Activated naive CD4-positive, alpha-beta T cell treated with anti-CD3 and anti-CD28 coated beads, Interleukin-2, amount 50 U/mL, for 24 hours (primary cell): ENCODE measurements at regions not wholly inside any gene's neighbourhood (a gene's known extent, or its start where the extent isn't known, plus 50 kb on each side); places are given as distances from the start of the nearest gene placed in this dataset.
"Not testable (repeated sequence)": the region's sequence is repeated elsewhere in the genome, so short reads cannot be mapped to it uniquely, and the experiment has no call there.

Source experiments
- H3K27ac Mint-ChIP-seq: one replicate; pipeline ENCODE4 v1.8.0; 2021; ENCODE audit warnings: mild to moderate bottlenecking, mixed read lengths
- H3K27me3 Mint-ChIP-seq: one replicate; pipeline ENCODE4 v1.8.0; 2021; ENCODE audit warnings: mixed read lengths
- H3K36me3 Mint-ChIP-seq: one replicate; pipeline ENCODE4 v1.8.0; 2021; ENCODE audit warnings: mixed read lengths
- H3K4me1 Mint-ChIP-seq: one replicate; pipeline ENCODE4 v1.8.0; 2021; ENCODE audit warnings: mixed read lengths
- H3K4me3 Mint-ChIP-seq: one replicate; pipeline ENCODE4 v1.8.0; 2021; ENCODE audit warnings: mild to moderate bottlenecking, mixed read lengths
- H3K9me3 Mint-ChIP-seq: one replicate; pipeline ENCODE4 v1.8.0; 2021; ENCODE audit warnings: mixed read lengths

- Mint-ChIP-seq H3K4me1 (no peaks in the 10 kb centered on the region), H3K27me3 (no peaks in the 10 kb centered on the region), H3K9me3 (no peaks in the 10 kb centered on the region), H3K36me3 (no peaks in the 10 kb centered on the region), H3K27ac (no peak overlapping the region), H3K4me3 (no peak overlapping the region)
These were observed 419.1 kb upstream of the NR5A2 start for GRCh38 chr1:199608414-199608813.

DNA sequence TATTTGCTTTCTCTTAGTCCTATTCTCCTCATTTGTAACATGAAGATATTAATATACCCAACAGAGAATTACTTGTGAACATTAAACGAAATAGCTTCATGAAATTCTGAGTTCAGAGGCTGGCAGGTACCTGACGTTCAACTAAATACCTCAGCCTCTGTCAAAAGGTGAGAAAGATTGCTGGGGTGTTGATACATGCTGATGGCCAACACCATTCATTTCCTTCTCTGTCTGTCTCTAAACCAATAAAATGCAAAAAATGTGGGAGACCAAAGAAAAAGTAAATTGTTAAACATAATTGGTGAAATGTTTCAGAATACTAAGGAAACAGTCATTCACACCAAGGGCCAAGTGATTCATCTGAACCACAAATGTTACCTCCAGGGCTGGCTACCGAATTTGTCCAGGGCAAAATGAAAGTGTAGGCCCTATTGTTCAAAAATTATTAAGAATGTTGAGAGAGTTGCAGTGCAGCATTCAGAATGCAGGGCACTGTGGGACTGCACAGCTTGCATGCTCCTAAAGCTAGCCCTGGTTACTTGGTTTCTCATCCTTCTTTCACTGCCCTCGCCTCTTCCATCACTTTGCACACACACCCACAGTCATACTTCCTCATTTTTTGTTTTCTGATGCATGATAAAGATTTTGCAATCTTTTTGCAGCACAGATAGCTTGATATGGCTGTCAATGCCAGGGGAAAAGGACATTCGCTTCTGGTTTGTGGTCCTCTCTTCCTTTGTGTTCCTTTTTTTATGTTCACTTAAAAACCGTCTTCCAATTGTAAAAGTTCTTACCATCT is 414.3 kb upstream of the NR5A2 start:
- peaks cover 3% of the 10 kb centered on the region for H3K27me3 Mint-ChIP-seq
- no peaks in the 10 kb centered on the region for H3K36me3 Mint-ChIP-seq
- no peak overlapping the region for H3K27ac Mint-ChIP-seq
- H3K4me1 Mint-ChIP-seq: no peaks in the 10 kb centered on the region
- H3K9me3 Mint-ChIP-seq: no peaks in the 10 kb centered on the region
- no peak overlapping the region for H3K4me3 Mint-ChIP-seq

DNA sequence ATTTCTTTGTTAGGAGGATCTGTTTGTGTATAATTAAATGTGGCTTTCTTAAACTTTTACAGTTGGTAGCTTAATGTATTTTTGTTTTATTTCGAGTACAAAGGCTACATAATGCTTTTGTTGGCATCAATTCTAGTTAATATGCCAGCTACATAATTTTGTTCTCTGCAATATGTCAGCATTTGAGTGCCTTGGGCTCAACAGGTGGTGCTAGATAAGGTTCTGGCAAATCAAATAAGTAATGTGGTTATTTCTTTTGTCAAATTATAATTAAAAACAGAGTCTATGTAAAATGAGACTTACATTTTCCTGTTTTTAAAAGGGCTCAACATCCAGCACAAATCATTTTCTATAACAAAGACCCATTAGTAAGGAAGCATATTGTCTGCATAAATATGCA is 410.6 kb upstream of the NR5A2 start:
- H3K4me3 Mint-ChIP-seq: no peak overlapping the region
- H3K9me3 Mint-ChIP-seq: no peaks in the 10 kb centered on the region
- no peaks in the 10 kb centered on the region for H3K4me1 Mint-ChIP-seq
- no peaks in the 10 kb centered on the region for H3K36me3 Mint-ChIP-seq
- no peak overlapping the region for H3K27ac Mint-ChIP-seq
- peaks cover 5% of the 10 kb centered on the region for H3K27me3 Mint-ChIP-seq

DNA sequence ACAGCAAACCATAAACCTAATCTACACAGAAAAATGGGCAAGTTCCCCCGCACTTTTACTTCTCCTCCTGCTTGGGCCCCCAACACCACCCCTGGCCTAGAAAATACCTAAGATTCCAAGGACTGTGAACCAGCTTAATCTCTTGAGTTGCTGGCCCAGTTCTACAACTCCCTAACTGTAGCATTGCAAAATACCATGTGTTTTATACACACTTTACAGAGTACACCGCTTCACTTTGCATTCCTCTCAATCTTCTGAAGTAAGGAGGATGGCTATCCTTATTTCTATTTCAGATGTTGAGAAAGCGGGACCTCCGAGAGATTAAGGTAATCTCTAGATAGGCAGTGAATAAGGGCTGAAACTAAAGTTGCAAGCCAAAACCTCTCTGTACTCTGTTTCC is 408.3 kb upstream of the NR5A2 start:
- Mint-ChIP-seq H3K27ac (no peak overlapping the region), H3K4me1 (no peaks in the 10 kb centered on the region), H3K27me3 (peaks cover 6% of the 10 kb centered on the region), H3K36me3 (no peaks in the 10 kb centered on the region), H3K4me3 (no peak overlapping the region), H3K9me3 (no peaks in the 10 kb centered on the region)

DNA sequence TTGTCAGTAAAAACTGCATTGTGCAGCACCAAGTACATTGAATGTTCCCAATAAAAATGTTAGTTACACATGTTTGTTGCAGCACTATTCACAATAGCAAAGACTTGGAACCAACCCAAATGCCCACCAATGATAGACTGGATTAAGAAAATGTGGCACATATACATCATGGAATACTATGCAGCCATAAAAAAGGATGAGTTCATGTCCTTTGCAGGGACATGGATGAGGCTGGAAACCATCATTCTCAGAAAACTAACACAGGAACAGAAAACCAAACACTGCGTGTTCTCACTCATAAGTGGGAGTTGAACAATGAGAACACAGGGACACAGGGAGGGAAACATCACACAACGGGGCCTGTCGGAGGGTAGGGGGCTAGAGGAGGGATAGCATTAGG is 401.3 kb upstream of the NR5A2 start:
- H3K27ac Mint-ChIP-seq, H3K4me3 Mint-ChIP-seq, H3K9me3 Mint-ChIP-seq, H3K36me3 Mint-ChIP-seq: not testable (repeated sequence)
- H3K4me1 Mint-ChIP-seq: peaks cover 13% of the 10 kb centered on the region
- H3K27me3 Mint-ChIP-seq: peaks cover 12% of the 10 kb centered on the region

DNA sequence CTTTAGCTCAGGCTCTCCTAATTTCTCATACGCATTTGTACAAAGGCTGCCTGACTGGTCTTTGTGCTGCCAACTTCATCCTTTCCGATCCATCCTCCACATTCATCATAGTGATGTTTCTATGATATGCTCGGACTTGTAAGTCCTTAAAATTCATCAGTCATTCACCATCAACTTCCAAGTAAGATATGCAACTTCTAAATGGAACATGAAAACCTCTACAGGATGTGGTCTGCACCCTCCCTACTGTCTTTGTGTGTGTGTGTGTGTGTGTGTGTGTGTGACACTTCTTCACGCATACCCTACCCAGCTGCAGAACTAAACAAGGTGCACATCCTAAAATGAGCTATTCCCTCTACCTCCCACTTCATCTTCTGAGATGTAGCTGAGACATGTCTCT is 397.9 kb upstream of the NR5A2 start:
- Mint-ChIP-seq H3K27me3 (peaks cover 22% of the 10 kb centered on the region), H3K4me1 (peaks cover 13% of the 10 kb centered on the region), H3K9me3 (peaks cover 8% of the 10 kb centered on the region), H3K4me3 (no peak overlapping the region), H3K36me3 (peaks cover 2% of the 10 kb centered on the region), H3K27ac (no peak overlapping the region)

- Mint-ChIP-seq H3K36me3 (no peaks in the 10 kb centered on the region), H3K27me3 (peaks cover 8% of the 10 kb centered on the region), H3K9me3 (peaks cover 8% of the 10 kb centered on the region), H3K4me1 (no peaks in the 10 kb centered on the region), H3K27ac (no peak overlapping the region), H3K4me3 (no peak overlapping the region)
These were observed 388.1 kb upstream of the NR5A2 start for GRCh38 chr1:199639453-199639852.

DNA sequence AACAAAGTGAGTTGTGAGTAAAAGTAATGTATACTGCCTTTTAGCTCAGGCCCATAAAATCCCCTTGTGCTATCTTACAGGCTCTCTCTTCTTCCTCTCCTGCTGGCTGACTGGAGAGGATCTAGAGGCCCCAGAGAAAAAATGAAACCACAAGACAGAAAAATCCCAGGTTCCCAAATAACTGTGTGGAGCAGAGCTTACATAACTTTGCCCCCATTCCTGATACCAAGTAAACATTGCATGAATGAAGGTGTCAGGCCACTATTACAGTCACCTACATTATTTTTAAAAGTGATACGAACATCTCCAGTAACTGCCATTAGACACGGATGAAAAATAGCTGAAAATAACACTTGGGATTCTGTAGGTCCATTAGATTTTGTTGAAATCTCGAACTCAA is 386.0 kb upstream of the NR5A2 start:
- H3K27ac Mint-ChIP-seq: no peak overlapping the region
- no peaks in the 10 kb centered on the region for H3K36me3 Mint-ChIP-seq
- no peaks in the 10 kb centered on the region for H3K4me1 Mint-ChIP-seq
- no peaks in the 10 kb centered on the region for H3K9me3 Mint-ChIP-seq
- peaks cover 1% of the 10 kb centered on the region for H3K27me3 Mint-ChIP-seq
- H3K4me3 Mint-ChIP-seq: no peak overlapping the region

DNA sequence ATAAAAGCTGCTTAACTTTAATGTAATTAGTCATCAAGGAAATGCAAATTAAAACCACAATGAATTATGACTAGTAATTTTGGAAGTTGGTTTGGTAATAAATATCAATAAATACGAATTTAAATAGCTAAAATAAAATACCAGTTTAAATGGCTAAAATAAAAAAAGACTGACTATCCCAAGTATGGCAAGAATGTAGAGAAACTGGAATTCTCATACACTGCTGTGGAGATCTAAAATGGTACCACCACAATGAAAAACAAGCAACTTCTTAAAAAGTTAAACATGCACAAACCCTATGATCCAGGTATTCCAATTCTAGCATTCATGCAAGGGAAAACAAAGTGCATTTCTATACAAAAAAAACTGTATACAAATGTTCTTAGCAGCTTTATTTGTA is 382.6 kb upstream of the NR5A2 start:
- Mint-ChIP-seq H3K9me3 (peaks cover 6% of the 10 kb centered on the region), H3K4me3 (no peak overlapping the region), H3K27me3 (peaks cover 1% of the 10 kb centered on the region), H3K36me3 (no peaks in the 10 kb centered on the region), H3K4me1 (no peaks in the 10 kb centered on the region), H3K27ac (no peak overlapping the region)

DNA sequence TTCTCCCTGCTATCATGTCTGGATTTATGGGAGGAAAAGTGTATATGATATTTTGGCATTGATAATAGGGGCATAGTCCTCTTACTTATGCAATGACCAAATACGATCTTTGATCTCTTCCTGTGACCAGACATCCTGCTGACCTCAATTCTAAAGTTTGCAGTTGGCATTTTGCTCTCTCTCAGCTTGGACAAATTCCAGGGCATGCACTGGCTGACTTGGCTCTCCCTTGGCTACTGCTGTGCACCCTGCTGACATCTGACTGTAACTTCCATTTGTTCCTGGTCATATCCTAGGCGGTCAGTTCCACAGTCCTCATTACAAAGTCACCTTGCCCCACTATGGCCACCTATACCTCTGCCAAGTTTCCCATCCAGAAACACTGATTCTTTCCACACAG is 380.7 kb upstream of the NR5A2 start:
- H3K4me3 Mint-ChIP-seq: no peak overlapping the region

DNA sequence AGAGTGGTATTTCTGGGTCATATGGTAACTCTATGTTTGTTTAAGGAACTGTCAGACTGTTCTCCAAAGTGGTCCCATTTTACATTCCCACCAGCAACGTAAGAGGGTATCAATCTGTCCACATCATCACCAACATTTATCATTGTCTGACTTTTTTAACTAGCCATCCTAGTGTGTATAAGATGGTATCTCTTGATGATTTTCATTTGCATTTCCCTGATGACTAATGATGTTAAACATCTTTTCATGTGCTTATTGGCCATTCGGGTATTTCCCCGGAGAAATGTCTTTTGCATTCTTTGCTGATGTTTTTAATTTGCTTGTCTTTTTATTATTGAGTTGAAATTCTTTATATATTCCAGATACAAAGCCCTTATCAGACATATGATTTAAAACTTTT is 370.1 kb upstream of the NR5A2 start:
- Mint-ChIP-seq H3K4me1 (no peaks in the 10 kb centered on the region), H3K9me3 (no peaks in the 10 kb centered on the region), H3K27ac (no peak overlapping the region), H3K27me3 (peaks cover 14% of the 10 kb centered on the region), H3K4me3 (no peak overlapping the region), H3K36me3 (no peaks in the 10 kb centered on the region)

More for the DNA sequence above, 380.7 kb upstream of the NR5A2 start:
- Mint-ChIP-seq H3K27ac (no peak overlapping the region), H3K4me1 (no peaks in the 10 kb centered on the region), H3K27me3 (peaks cover 4% of the 10 kb centered on the region), H3K36me3 (no peaks in the 10 kb centered on the region), H3K9me3 (peaks cover 6% of the 10 kb centered on the region)

- Mint-ChIP-seq H3K27me3 (peaks cover 19% of the 10 kb centered on the region), H3K36me3 (no peaks in the 10 kb centered on the region), H3K4me1 (no peaks in the 10 kb centered on the region), H3K9me3 (no peaks in the 10 kb centered on the region), H3K27ac (no peak overlapping the region), H3K4me3 (no peak overlapping the region)
These were observed 367.4 kb upstream of the NR5A2 start for GRCh38 chr1:199660071-199660470.

DNA sequence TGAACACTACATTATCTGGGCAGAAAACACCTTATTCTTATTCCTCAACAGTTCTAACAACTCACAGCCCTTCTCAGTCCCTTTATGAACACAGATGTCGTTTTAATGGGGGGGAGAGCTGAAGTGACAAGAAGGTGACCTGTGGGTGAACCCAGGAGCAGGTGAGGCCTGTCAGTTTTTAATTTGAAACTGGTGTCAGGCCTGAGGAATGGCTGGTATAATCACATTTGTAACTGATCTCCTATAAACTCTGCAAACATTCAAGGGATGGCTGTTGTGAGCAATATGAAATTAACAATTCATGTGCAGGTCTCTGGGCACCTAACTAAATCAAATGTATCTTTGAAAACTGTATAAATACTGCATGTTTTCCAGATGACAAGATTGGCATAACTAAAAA is 362.1 kb upstream of the NR5A2 start:
- H3K27ac Mint-ChIP-seq: no peak overlapping the region
- no peaks in the 10 kb centered on the region for H3K4me1 Mint-ChIP-seq
- H3K4me3 Mint-ChIP-seq: no peak overlapping the region
- H3K9me3 Mint-ChIP-seq: no peaks in the 10 kb centered on the region
- H3K27me3 Mint-ChIP-seq: peaks cover 13% of the 10 kb centered on the region
- no peaks in the 10 kb centered on the region for H3K36me3 Mint-ChIP-seq

GRCh38 chr1:199667089-199667488 is 360.4 kb upstream of the NR5A2 start:
- H3K27ac Mint-ChIP-seq: no peak overlapping the region
- H3K27me3 Mint-ChIP-seq: peaks cover 13% of the 10 kb centered on the region
- no peaks in the 10 kb centered on the region for H3K4me1 Mint-ChIP-seq
- no peaks in the 10 kb centered on the region for H3K36me3 Mint-ChIP-seq
- H3K4me3 Mint-ChIP-seq: no peak overlapping the region
- no peaks in the 10 kb centered on the region for H3K9me3 Mint-ChIP-seq

GRCh38 chr1:199669916-199670315 is 357.6 kb upstream of the NR5A2 start:
- H3K9me3 Mint-ChIP-seq: no peaks in the 10 kb centered on the region
- H3K27me3 Mint-ChIP-seq: peaks cover 13% of the 10 kb centered on the region
- no peaks in the 10 kb centered on the region for H3K36me3 Mint-ChIP-seq
- H3K4me3 Mint-ChIP-seq: no peak overlapping the region
- H3K4me1 Mint-ChIP-seq: no peaks in the 10 kb centered on the region
- H3K27ac Mint-ChIP-seq: no peak overlapping the region

DNA sequence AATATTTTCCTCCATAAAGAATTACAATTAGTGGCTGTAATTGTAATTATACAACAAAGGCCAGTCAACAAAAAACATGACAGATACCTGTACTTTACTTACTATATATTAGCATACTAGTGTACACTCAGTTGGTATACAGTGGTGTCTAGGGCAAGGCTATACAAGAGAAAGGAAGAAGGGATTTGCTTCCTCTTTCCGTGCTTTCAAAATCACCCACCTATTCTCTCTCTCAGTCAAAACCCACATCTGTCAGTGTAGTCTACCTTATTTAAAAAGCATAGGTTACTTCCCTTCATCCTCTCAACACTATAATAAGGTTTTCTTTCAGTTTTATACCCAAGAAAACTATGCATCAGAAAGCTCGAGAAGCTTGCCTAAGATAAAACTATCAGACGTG is 355.8 kb upstream of the NR5A2 start:
- no peaks in the 10 kb centered on the region for H3K9me3 Mint-ChIP-seq
- H3K4me1 Mint-ChIP-seq: no peaks in the 10 kb centered on the region
- H3K36me3 Mint-ChIP-seq: no peaks in the 10 kb centered on the region
- no peak overlapping the region for H3K4me3 Mint-ChIP-seq
- H3K27ac Mint-ChIP-seq: no peak overlapping the region
- H3K27me3 Mint-ChIP-seq: peaks cover 14% of the 10 kb centered on the region

GRCh38 chr1:199675937-199676336 is 351.6 kb upstream of the NR5A2 start:
- Mint-ChIP-seq H3K9me3 (no peaks in the 10 kb centered on the region), H3K4me3 (no peak overlapping the region), H3K27me3 (peaks cover 7% of the 10 kb centered on the region), H3K4me1 (no peaks in the 10 kb centered on the region), H3K27ac (no peak overlapping the region), H3K36me3 (no peaks in the 10 kb centered on the region)
